ENCODE measurements at regions not wholly inside any gene's neighbourhood (a gene's known extent, or its start where the extent isn't known, plus 50 kb on each side); places are given as distances from the start of the nearest gene placed in this dataset.

DNA sequence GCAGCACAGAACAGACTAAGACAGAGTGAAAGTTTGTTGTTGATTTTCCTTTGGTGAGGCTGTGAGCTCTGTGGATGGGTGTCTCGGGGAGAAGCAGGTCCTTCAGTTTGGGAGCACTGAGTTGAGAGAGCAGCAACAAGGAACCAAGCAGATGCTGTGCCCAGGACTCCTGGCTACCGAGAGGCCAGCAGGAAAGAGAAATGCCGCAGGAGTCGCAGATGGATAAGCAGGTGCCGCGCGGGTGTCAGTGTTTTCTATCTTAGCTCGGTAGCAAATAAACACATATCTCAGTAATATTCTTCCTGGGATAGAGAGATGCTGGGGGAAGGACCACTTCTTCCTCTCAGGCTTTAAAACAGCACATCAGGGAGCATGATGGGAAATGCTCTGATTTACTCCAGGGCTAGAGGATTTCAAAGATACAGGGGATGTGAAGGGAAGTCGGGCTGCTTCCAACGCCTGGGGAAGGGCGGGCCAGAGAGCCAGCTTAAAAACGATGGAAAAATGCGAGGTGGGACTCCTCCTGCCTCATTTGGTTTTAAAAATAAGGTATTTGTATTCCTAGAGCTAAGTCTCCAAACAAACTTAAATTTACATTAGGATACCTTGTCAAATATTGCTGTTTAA lies 470.7 kb upstream of the B3GAT1 start:
- no peaks in the 10 kb centered on the region for H3K36me3 ChIP-seq (ENCODE audit: control insufficient read depth in 1 of 2, insufficient read depth in 2 of 2, low read length in 1 of 2)
- H3K4me1 ChIP-seq (ENCODE audit: control insufficient read depth in 1 of 2, insufficient read depth in 2 of 2, low read length in 2 of 2): no peaks in the 10 kb centered on the region
- no peaks in the 10 kb centered on the region for H3K27me3 ChIP-seq (ENCODE audit: control insufficient read depth in 1 of 2, insufficient read depth in 2 of 2, low read length in 1 of 2)
- no peaks in the 10 kb centered on the region for H3K9me3 ChIP-seq (ENCODE audit: control insufficient read depth, low read length)
- intact Hi-C loops (cut with DNase I): no loop called here
- DNase-seq: no peak
- WGBS, 2 donors: 62 to 66% methylated on average over 13 of the region's 13 CpGs
- no peak for ATAC-seq (ENCODE audit: low FRiP score)
- no peak overlapping the region for H3K4me3 ChIP-seq (ENCODE audit: low read length in 2 of 2)
- no peak overlapping the region for H3K27ac ChIP-seq (ENCODE audit: low read depth in 1 of 2, low read length in 2 of 2)

DNA sequence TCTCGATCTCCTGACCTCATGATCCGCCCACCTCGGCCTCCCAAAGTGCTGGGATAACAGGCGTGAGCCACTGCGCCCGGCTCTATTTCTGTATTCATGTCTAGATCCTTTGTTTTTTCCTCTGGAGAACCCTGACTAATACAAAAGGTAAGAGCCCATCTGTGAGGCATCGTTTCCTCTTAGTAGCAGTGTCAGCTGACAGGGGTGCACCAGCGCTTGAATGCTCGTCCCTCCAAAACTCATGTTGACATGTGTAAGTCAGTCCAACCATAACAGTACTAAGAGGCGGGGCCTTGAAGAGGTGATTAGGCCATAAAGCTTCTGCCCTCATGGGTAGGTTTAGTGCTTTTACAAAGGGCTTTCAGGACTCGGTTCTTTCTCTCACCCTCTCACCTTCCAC lies 470.1 kb upstream of the B3GAT1 start:
- no peaks in the 10 kb centered on the region for H3K4me1 ChIP-seq (ENCODE audit: control insufficient read depth in 1 of 2, insufficient read depth in 2 of 2, low read length in 2 of 2)
- no peak overlapping the region for H3K27ac ChIP-seq (ENCODE audit: low read depth in 1 of 2, low read length in 2 of 2)
- no peaks in the 10 kb centered on the region for H3K9me3 ChIP-seq (ENCODE audit: control insufficient read depth, low read length)
- intact Hi-C loops (cut with DNase I): no loop called here
- H3K27me3 ChIP-seq (ENCODE audit: control insufficient read depth in 1 of 2, insufficient read depth in 2 of 2, low read length in 1 of 2): no peaks in the 10 kb centered on the region
- no peak overlapping the region for H3K4me3 ChIP-seq (ENCODE audit: low read length in 2 of 2)
- DNase-seq (no peak), ATAC-seq (ENCODE audit: low FRiP score) (no peak)
- no peaks in the 10 kb centered on the region for H3K36me3 ChIP-seq (ENCODE audit: control insufficient read depth in 1 of 2, insufficient read depth in 2 of 2, low read length in 1 of 2)
- WGBS, 2 donors: 79 to 85% methylated on average over 11 of the region's 11 CpGs

DNA sequence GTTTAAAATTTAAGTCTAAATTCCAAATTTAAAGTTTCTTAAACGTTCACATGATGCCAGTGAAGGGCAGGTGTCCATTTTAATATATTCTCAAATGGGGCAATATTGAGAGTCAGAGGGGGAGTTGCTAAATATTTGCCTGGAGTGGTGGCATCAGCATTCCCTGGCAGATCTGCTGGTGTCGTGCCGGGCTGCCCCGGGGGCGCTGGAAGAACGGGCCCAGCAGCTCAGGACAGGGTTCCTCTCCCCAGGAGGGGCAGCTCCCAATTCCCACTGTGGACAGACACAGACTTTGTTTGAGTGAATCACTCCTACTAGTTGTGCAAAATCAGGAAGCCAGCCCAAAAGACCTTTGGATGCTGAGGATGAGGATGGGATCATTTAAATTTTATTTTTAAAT lies 468.7 kb upstream of the B3GAT1 start:
- DNase-seq (no peak), ATAC-seq (ENCODE audit: low FRiP score) (no peak)
- Histone ChIP-seq H3K9me3 (ENCODE audit: control insufficient read depth, low read length) (no peaks in the 10 kb centered on the region), H3K36me3 (ENCODE audit: control insufficient read depth in 1 of 2, insufficient read depth in 2 of 2, low read length in 1 of 2) (no peaks in the 10 kb centered on the region), H3K4me3 (ENCODE audit: low read length in 2 of 2) (no peak overlapping the region), H3K4me1 (ENCODE audit: control insufficient read depth in 1 of 2, insufficient read depth in 2 of 2, low read length in 2 of 2) (no peaks in the 10 kb centered on the region), H3K27ac (ENCODE audit: low read depth in 1 of 2, low read length in 2 of 2) (no peak overlapping the region), H3K27me3 (ENCODE audit: control insufficient read depth in 1 of 2, insufficient read depth in 2 of 2, low read length in 1 of 2) (no peaks in the 10 kb centered on the region)
- intact Hi-C loops (cut with DNase I): no loop called here
- 90% methylated on average over 6 of the region's 6 CpGs for WGBS, 2 donors

DNA sequence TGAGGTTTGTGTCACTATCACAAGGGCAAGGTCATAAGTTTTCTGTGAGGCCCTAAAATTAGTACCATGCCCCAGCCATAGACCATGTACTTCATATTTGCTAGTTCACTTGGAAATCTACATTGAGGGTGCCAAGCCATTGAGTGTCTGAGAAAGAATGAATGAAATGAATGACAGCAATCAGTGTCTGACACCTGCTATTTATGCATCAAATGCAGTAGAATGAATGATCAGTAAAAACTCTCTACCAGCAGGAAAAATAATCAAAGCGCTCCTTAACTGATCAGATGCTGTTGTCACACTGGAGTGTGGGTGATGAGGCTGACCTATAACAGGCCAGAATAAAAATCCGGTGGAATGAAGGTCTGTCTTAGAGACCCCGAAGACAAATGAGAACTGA lies 467.9 kb upstream of the B3GAT1 start:
- intact Hi-C loops (cut with DNase I): no loop called here
- WGBS, 2 donors: 84 to 90% methylated on average over 3 of the region's 3 CpGs
- no peaks in the 10 kb centered on the region for H3K27me3 ChIP-seq (ENCODE audit: control insufficient read depth in 1 of 2, insufficient read depth in 2 of 2, low read length in 1 of 2)
- DNase-seq: no peak
- no peaks in the 10 kb centered on the region for H3K9me3 ChIP-seq (ENCODE audit: control insufficient read depth, low read length)
- no peaks in the 10 kb centered on the region for H3K4me1 ChIP-seq (ENCODE audit: control insufficient read depth in 1 of 2, insufficient read depth in 2 of 2, low read length in 2 of 2)
- no peak for ATAC-seq (ENCODE audit: low FRiP score)
- no peaks in the 10 kb centered on the region for H3K36me3 ChIP-seq (ENCODE audit: control insufficient read depth in 1 of 2, insufficient read depth in 2 of 2, low read length in 1 of 2)
- no peak overlapping the region for H3K4me3 ChIP-seq (ENCODE audit: low read length in 2 of 2)
- H3K27ac ChIP-seq (ENCODE audit: low read depth in 1 of 2, low read length in 2 of 2): no peak overlapping the region

DNA sequence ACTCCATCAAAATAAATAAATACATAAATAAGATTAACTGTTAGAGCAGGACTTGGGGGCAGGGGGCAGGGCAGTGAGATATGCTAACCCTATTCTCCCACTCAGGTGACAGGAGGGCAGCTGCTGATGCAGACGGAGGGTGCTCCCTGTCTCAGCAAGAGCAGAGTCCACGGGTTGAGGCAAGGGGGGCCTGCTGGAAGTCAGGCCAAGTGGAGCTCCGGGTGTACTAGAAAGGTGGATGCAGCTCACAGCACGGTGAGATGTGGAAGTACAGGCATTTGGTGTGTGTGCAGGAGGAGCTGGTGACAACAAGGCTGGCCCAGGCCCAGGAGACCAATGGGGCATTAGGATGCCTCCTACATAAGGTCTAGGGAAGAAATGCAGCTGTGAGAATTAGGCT lies 467.3 kb upstream of the B3GAT1 start:
- H3K27me3 ChIP-seq (ENCODE audit: control insufficient read depth in 1 of 2, insufficient read depth in 2 of 2, low read length in 1 of 2): no peaks in the 10 kb centered on the region
- 78 to 81% methylated on average over 4 of the region's 4 CpGs for WGBS, 2 donors

DNA sequence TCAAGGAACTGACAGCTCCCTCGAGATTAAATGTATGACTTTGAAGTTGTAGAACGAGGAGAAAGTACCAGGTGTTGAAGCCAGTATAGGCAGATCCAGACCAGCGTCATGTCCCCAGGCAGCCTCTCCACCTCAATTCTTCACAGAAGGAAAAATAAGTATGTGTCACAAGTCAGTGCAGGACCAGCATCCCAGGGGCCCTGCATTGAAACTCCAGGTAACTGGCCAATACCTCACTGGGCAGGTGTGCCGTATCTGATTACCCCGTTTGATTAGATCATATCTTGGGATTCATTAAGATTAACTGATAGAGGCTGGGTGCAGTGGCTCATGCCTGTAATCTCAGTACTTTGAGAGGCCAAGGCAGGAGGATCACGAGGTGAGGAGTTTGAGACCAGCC lies 466.7 kb upstream of the B3GAT1 start:
- no peak overlapping the region for H3K4me3 ChIP-seq (ENCODE audit: low read length in 2 of 2)
- ATAC-seq (ENCODE audit: low FRiP score) (no peak), DNase-seq (no peak)
- WGBS, 2 donors: 83% methylated on average over 6 of the region's 6 CpGs
- no peaks in the 10 kb centered on the region for H3K36me3 ChIP-seq (ENCODE audit: control insufficient read depth in 1 of 2, insufficient read depth in 2 of 2, low read length in 1 of 2)
- H3K27me3 ChIP-seq (ENCODE audit: control insufficient read depth in 1 of 2, insufficient read depth in 2 of 2, low read length in 1 of 2): no peaks in the 10 kb centered on the region
- intact Hi-C loops (cut with DNase I): no loop called here
- H3K9me3 ChIP-seq (ENCODE audit: control insufficient read depth, low read length): no peaks in the 10 kb centered on the region
- H3K27ac ChIP-seq (ENCODE audit: low read depth in 1 of 2, low read length in 2 of 2): no peak overlapping the region
- H3K4me1 ChIP-seq (ENCODE audit: control insufficient read depth in 1 of 2, insufficient read depth in 2 of 2, low read length in 2 of 2): no peaks in the 10 kb centered on the region

More for the DNA sequence above, 467.3 kb upstream of the B3GAT1 start:
- DNase-seq (no peak), ATAC-seq (ENCODE audit: low FRiP score) (peak; percentile 15)
- Histone ChIP-seq H3K36me3 (ENCODE audit: control insufficient read depth in 1 of 2, insufficient read depth in 2 of 2, low read length in 1 of 2) (no peaks in the 10 kb centered on the region), H3K4me1 (ENCODE audit: control insufficient read depth in 1 of 2, insufficient read depth in 2 of 2, low read length in 2 of 2) (no peaks in the 10 kb centered on the region), H3K27ac (ENCODE audit: low read depth in 1 of 2, low read length in 2 of 2) (no peak overlapping the region), H3K9me3 (ENCODE audit: control insufficient read depth, low read length) (no peaks in the 10 kb centered on the region), H3K4me3 (ENCODE audit: low read length in 2 of 2) (no peak overlapping the region)
- intact Hi-C loops (cut with DNase I): no loop called here

DNA sequence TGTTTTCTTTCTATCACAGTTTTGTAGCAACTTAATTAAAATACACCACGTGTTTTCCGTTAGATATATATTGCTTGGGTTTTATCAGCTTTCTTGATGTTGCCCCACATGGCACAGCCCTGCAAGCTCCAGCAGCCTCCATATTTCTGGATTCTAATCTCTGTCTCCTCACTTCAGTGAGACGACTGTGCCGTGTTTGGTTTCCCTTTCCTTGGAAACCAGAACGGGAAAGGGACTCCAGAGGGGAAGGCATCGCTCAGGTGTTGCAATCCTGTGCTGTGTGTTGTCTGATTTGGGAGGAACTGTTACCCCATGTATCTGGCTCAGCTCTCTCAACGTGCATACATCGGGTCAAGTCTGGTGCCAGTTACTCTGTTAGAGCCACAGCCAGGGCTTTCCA lies 464.2 kb upstream of the B3GAT1 start:
- WGBS, 2 donors: 67 to 71% methylated on average over 8 of the region's 8 CpGs
- no peak overlapping the region for H3K4me3 ChIP-seq (ENCODE audit: low read length in 2 of 2)
- H3K27ac ChIP-seq (ENCODE audit: low read depth in 1 of 2, low read length in 2 of 2): no peak overlapping the region
- H3K27me3 ChIP-seq (ENCODE audit: control insufficient read depth in 1 of 2, insufficient read depth in 2 of 2, low read length in 1 of 2): no peaks in the 10 kb centered on the region
- H3K9me3 ChIP-seq (ENCODE audit: control insufficient read depth, low read length): no peaks in the 10 kb centered on the region
- DNase-seq: no peak
- no peaks in the 10 kb centered on the region for H3K4me1 ChIP-seq (ENCODE audit: control insufficient read depth in 1 of 2, insufficient read depth in 2 of 2, low read length in 2 of 2)
- no peak for ATAC-seq (ENCODE audit: low FRiP score)
- intact Hi-C loops (cut with DNase I): no loop called here
- H3K36me3 ChIP-seq (ENCODE audit: control insufficient read depth in 1 of 2, insufficient read depth in 2 of 2, low read length in 1 of 2): no peaks in the 10 kb centered on the region

DNA sequence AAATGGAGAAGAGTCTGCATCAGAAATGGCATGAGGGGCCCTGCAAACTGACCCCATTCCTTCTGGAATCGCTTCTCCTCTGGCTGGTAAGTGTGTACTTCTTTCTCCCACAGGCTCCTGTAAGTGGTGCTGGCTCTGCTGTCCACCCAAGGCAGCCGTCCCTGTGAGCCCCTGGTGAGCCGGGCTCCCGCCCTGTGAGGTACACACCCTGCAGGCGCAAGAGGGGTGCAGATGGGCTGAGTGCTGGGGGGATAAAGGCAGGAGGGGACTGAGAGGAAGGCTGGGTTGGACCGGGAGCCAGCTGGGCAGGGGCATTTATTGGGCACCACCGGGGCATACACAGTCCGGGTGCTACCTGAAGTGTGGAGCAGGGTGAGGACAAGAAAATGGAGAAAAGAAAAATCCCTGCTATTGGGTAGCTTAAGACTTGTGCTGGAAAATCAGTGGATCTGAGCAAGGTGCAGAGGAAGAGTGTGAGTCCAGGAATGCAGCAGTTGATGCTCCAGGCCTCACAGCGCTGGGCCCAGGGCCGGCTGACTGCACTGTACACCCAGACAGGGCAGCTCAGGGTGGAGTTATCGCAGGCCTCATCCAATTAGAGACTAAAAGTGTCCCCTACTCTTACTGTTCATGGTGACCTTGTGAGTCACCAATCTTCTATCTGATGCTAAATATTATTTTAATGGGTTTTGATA lies 455.1 kb upstream of the B3GAT1 start:
- intact Hi-C loops (cut with DNase I): no loop called here
- 89% methylated on average over 11 of the region's 11 CpGs for WGBS, 2 donors
- no peak for ATAC-seq (ENCODE audit: low FRiP score)

DNA sequence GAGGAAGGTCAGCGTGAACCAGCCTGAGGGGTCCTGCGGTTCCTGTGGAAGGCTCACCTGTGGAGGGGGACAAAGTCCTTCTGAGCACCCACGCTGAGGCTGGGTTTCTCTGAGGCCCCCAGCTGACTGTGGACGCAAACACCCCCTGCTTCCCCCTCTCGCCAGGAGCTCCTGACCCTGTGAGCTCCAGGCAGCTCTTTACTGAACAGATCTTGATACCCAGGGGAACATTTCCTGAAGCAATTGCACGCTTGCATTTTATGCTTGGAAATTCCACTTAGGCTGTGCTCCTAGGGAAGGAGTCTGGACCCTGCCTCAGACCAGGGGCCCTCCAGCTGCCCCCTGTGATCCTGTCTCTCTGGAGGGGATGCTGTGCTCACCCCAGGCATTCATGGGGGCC lies 454.2 kb upstream of the B3GAT1 start:
- Histone ChIP-seq H3K9me3 (ENCODE audit: control insufficient read depth, low read length) (no peaks in the 10 kb centered on the region), H3K4me3 (ENCODE audit: low read length in 2 of 2) (no peak overlapping the region), H3K27ac (ENCODE audit: low read depth in 1 of 2, low read length in 2 of 2) (no peak overlapping the region), H3K27me3 (ENCODE audit: control insufficient read depth in 1 of 2, insufficient read depth in 2 of 2, low read length in 1 of 2) (no peaks in the 10 kb centered on the region), H3K36me3 (ENCODE audit: control insufficient read depth in 1 of 2, insufficient read depth in 2 of 2, low read length in 1 of 2) (no peaks in the 10 kb centered on the region), H3K4me1 (ENCODE audit: control insufficient read depth in 1 of 2, insufficient read depth in 2 of 2, low read length in 2 of 2) (no peaks in the 10 kb centered on the region)
- 75 to 78% methylated on average over 6 of the region's 6 CpGs for WGBS, 2 donors
- DNase-seq (no peak), ATAC-seq (ENCODE audit: low FRiP score) (no peak)
- intact Hi-C loops (cut with DNase I): no loop called here

More for the DNA sequence above, 455.1 kb upstream of the B3GAT1 start:
- Histone ChIP-seq H3K27ac (ENCODE audit: low read depth in 1 of 2, low read length in 2 of 2) (no peak overlapping the region), H3K36me3 (ENCODE audit: control insufficient read depth in 1 of 2, insufficient read depth in 2 of 2, low read length in 1 of 2) (no peaks in the 10 kb centered on the region), H3K27me3 (ENCODE audit: control insufficient read depth in 1 of 2, insufficient read depth in 2 of 2, low read length in 1 of 2) (no peaks in the 10 kb centered on the region), H3K4me3 (ENCODE audit: low read length in 2 of 2) (no peak overlapping the region), H3K4me1 (ENCODE audit: control insufficient read depth in 1 of 2, insufficient read depth in 2 of 2, low read length in 2 of 2) (no peaks in the 10 kb centered on the region), H3K9me3 (ENCODE audit: control insufficient read depth, low read length) (no peaks in the 10 kb centered on the region)
- no peak for DNase-seq

Data from aorta (tissue), 5 donors.